GM12864 (cell line): ENCODE measurements at regions not wholly inside any gene's neighbourhood (a gene's known extent, or its start where the extent isn't known, plus 50 kb on each side); places are given as distances from the start of the nearest gene placed in this dataset.

Source experiments
- DNase-seq: peaks from one replicate; pipeline ENCODE4 v3.0.0-alpha.2; 2011; ENCODE audit warnings: low read depth
- H3K4me3 ChIP-seq: 2 replicates; pipeline ENCODE4 v1.5.1; 2011; ENCODE audit warnings: mild to moderate bottlenecking, low read depth, low read length, control low read depth
- TF ChIP-seq, protein P1 (sequence below): IDR thresholded peaks from 2 replicates; pipeline ENCODE4 v1.5.1; 2011; ENCODE audit warnings: low read depth, mild to moderate bottlenecking, moderate library complexity, low read length, control low read depth, inconsistent platforms; ENCODE audit errors: missing control alignments

DNA sequence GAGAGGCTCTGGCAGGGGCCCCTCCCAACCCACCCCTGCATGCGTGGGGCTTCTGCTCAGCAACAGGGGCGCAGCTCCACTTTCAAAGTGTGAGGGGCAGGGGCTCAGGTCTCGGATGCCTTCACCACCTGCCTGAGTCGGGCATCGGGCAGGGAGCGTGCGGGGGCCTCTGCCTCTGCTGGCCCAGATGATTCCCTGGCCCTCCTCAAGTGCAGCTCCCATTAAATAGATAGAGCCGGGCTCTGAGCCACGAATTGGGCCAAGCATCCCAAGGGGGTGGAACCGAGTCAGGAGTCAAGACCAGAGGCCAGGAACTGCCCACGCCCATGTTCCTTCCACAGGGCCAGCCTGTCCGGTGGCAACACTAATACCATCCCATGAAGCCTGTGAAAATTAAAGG is 108.9 kb upstream of the FAM20C start:
- TF ChIP-seq, protein P1, sequence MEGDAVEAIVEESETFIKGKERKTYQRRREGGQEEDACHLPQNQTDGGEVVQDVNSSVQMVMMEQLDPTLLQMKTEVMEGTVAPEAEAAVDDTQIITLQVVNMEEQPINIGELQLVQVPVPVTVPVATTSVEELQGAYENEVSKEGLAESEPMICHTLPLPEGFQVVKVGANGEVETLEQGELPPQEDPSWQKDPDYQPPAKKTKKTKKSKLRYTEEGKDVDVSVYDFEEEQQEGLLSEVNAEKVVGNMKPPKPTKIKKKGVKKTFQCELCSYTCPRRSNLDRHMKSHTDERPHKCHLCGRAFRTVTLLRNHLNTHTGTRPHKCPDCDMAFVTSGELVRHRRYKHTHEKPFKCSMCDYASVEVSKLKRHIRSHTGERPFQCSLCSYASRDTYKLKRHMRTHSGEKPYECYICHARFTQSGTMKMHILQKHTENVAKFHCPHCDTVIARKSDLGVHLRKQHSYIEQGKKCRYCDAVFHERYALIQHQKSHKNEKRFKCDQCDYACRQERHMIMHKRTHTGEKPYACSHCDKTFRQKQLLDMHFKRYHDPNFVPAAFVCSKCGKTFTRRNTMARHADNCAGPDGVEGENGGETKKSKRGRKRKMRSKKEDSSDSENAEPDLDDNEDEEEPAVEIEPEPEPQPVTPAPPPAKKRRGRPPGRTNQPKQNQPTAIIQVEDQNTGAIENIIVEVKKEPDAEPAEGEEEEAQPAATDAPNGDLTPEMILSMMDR: no peak
- H3K4me3 ChIP-seq: no peak overlapping the region
- no peak for DNase-seq

- DNase-seq: no peak
- TF ChIP-seq, protein P1: no peak
- H3K4me3 ChIP-seq: no peak overlapping the region
Observed at GRCh38 chr7:83861-84632, 108.3 kb upstream of the FAM20C start.

- no peak for DNase-seq
- H3K4me3 ChIP-seq: no peak overlapping the region
- TF ChIP-seq, protein P1: no peak
Observed at GRCh38 chr7:84633-85020, 107.7 kb upstream of the FAM20C start.

DNA sequence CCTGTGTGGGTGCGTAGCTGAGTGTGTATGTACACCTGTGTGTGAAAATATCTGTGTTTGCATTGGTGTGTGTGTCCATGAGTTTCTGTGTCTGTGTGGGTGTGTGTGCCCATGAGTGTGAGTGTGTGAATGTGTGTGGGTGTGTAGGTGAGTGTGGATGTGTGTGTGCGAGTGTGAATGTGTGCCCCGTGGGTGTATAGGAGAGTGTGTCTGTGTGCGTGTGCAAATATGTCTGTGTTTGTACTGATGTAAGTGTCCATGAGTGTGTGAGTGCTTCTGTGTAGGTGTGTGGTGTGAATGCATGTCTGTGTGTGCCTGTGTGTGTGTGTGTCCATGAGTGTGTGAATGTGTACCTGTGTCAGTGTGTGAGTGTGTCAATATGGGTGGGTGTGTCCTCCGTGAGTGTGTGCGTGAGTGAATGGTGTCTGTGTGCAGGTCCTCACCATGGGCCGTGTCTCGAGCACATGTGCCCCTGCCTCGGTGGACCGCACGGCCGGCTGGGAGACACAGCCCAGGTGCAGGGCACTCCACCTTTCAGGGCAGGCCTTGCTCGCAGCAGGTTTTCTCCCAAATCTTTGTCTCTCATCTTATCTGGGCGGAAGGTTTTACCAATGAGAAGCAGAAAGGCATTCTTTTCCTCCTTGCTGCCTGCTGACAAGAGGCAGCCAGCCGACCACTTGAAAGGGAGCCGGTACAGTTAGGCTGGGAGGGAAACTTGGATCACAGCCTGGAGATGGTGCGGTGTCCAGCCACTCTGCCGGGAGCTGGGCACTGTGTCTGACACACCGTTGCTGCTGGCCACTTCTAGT is 107.1 kb upstream of the FAM20C start:
- no peak for DNase-seq
- H3K4me3 ChIP-seq: no peak overlapping the region
- TF ChIP-seq, protein P1: no peak

- TF ChIP-seq, protein P1: no peak
- no peak overlapping the region for H3K4me3 ChIP-seq
- DNase-seq: no peak
Observed at GRCh38 chr7:85883-86515, 106.4 kb upstream of the FAM20C start.

DNA sequence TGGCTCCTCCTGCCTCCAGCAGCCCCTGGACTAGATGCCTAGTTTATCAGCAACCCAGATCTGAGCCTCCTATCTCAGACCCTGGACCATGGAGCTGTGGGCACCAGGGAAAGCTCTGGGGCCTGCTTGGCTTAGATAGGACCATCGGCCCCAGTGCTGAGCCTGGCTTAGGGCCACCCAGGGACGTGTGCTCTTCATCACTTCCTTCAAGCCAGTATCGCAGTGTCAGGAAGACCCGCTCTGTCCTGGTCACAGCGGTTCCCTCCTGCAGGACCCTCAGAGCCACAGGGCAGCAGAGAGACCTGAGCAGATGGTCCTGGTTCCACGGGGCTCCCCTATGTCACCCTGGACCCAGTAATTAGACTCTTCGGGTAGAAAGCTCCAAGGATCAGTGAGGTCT is 105.7 kb upstream of the FAM20C start:
- TF ChIP-seq, protein P1: no peak
- H3K4me3 ChIP-seq: no peak overlapping the region
- no peak for DNase-seq
